BLaER1 (cell line): ENCODE measurements at regions not wholly inside any gene's neighbourhood (a gene's known extent, or its start where the extent isn't known, plus 50 kb on each side); places are given as distances from the start of the nearest gene placed in this dataset.
"Not testable (repeated sequence)": the region's sequence is repeated elsewhere in the genome, so short reads cannot be mapped to it uniquely, and the experiment has no call there.

Experiments
- H3K27ac ChIP-seq: shearing (Covaris generic); formaldehyde crosslinking; 2 replicates; pipeline ENCODE4 v1.8.1; 2022
- H3K27me3 ChIP-seq: shearing (Covaris generic); formaldehyde crosslinking; 2 replicates; pipeline ENCODE4 v1.8.1; 2022
- H3K36me3 ChIP-seq: shearing (Covaris generic); formaldehyde crosslinking; 2 replicates; pipeline ENCODE4 v1.8.1; 2022
- H3K4me1 ChIP-seq: shearing (Covaris generic); formaldehyde crosslinking; 2 replicates; pipeline ENCODE4 v1.8.1; 2022
- H3K4me2 ChIP-seq: shearing (Covaris generic); formaldehyde crosslinking; 2 replicates; pipeline ENCODE4 v1.8.1; 2022
- H3K4me3 ChIP-seq: shearing (Covaris generic); formaldehyde crosslinking; 2 replicates; pipeline ENCODE4 v1.8.1; 2022
- H3K9ac ChIP-seq: shearing (Covaris generic); formaldehyde crosslinking; 2 replicates; pipeline ENCODE4 v1.8.1; 2022
- H3K9me3 ChIP-seq: shearing (Covaris generic); formaldehyde crosslinking; 2 replicates; pipeline ENCODE4 v1.8.1; 2022
- H4K20me1 ChIP-seq: shearing (Covaris generic); formaldehyde crosslinking; 2 replicates; pipeline ENCODE4 v1.8.1; 2022
- Cebpa-rat ChIP-seq: shearing (Covaris generic); IDR thresholded peaks from 2 replicates; pipeline ENCODE4 v1.8.1; 2022

DNA sequence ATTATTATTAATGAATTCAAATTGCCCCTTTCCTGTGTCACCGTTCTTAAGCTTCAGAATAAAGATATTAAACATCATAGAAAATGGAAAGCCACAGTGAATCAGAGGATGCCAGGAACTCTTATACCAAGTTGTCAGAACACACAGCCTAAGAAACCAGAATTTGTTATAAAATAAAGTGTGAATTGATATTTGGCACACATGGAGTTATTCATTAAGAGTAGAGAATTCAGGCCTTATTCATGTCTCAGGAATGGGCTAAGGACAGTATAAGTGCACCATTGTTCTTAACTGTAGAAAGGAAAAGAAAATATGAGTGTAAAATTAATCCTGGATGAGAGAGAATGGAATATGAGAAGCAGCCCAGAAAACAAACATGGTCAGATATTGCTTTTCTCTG lies 86.7 kb upstream of the ATP8B1 start:
- Histone ChIP-seq H3K27me3 (no peaks in the 10 kb centered on the region), H3K4me2 (no peak overlapping the region), H3K9ac (no peak overlapping the region), H3K4me3 (no peak overlapping the region), H3K36me3 (no peaks in the 10 kb centered on the region), H3K9me3 (peaks cover 39% of the 10 kb centered on the region), H3K27ac (no peak overlapping the region), H4K20me1 (no peaks in the 10 kb centered on the region), H3K4me1 (no peaks in the 10 kb centered on the region)
- no peak for TF ChIP-seq Cebpa-rat

DNA sequence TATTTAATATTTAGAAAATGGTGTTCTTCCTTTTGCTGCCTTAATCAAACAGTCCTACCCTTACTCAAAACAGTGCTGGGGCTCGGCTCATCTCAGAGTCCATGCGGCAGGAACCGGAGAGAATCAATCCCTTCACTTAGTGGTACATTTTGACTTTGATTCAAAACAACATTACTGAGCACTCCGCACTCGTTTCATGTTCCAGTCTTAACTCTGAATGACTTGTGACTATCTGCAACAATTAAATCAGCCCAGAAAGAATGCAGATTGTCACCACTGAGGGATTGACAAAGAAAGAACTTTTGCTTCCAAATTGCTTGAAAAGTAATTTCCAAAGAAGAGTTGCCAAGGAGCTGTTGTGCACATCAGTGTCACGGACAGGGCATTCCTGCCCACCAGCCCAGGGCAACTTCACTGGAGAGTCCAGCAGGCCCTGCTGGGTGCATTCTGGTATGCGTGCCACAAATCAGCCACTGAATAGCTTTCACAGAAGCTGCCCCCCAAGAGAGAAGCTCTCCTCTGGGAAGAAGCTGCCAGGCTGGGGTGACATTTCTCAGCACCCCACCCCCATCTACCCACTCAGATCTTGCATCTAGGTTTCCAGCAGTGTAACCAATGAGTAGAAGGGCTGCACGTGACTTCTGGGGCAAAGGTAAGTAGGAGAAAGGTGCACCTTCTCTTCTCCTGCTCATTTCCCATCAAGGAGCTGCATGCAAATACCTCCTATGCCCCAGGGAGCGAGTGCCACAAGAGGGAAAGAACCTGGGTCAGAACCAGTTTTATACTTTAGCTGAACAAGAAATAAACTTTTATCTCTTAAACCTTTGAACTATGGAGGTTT lies 84.6 kb upstream of the ATP8B1 start:
- Histone ChIP-seq H3K4me3 (no peak overlapping the region), H4K20me1 (no peaks in the 10 kb centered on the region), H3K9me3 (peaks cover 39% of the 10 kb centered on the region), H3K4me2 (no peak overlapping the region), H3K9ac (no peak overlapping the region), H3K4me1 (no peaks in the 10 kb centered on the region), H3K36me3 (no peaks in the 10 kb centered on the region), H3K27ac (no peak overlapping the region), H3K27me3 (no peaks in the 10 kb centered on the region)
- TF ChIP-seq Cebpa-rat, result no peak

DNA sequence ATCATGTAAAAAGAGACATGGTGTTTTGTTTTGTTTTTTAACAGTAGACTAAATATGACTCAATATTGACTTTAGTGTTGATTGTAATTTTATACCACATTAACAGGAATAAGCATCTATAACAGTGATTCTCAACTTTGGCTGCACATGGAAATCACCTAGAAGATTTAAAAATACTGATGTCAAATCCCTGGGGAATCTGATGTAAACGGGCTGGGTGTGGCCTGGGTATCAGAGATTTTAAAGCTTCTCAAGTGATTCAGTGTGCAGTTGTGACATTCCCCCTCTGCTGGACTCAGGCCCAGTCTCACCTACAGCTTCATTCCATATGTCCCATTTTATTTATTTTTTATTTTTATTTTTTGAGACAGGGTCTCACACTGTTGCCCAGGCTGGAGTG lies 82.8 kb upstream of the ATP8B1 start:
- Histone ChIP-seq H3K36me3 (no peaks in the 10 kb centered on the region), H4K20me1 (no peaks in the 10 kb centered on the region), H3K9ac (no peak overlapping the region), H3K4me3 (no peak overlapping the region), H3K4me2 (no peak overlapping the region), H3K4me1 (no peaks in the 10 kb centered on the region), H3K27ac (no peak overlapping the region), H3K9me3 (peaks cover 35% of the 10 kb centered on the region), H3K27me3 (no peaks in the 10 kb centered on the region)
- no peak for TF ChIP-seq Cebpa-rat

DNA sequence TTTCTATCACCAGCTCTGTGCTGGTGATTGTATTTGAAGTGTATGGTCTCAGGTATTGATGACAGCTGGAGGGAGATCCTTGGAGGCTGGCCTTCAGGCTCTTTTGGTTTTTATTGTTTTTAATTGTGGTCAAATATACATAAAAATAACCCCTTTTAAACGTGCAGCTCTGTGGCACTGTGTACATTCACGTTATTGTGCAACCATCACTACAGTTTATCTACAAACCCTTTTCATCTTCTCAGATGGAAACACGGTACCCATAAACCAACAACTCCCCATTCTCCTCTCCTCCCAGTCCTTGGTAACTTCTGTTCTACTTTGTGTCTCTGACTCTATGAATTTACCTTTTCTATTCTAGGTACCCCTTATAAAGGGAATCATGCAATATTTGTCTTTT lies 79.3 kb upstream of the ATP8B1 start:
- H3K9me3 ChIP-seq, result peaks cover 27% of the 10 kb centered on the region

DNA sequence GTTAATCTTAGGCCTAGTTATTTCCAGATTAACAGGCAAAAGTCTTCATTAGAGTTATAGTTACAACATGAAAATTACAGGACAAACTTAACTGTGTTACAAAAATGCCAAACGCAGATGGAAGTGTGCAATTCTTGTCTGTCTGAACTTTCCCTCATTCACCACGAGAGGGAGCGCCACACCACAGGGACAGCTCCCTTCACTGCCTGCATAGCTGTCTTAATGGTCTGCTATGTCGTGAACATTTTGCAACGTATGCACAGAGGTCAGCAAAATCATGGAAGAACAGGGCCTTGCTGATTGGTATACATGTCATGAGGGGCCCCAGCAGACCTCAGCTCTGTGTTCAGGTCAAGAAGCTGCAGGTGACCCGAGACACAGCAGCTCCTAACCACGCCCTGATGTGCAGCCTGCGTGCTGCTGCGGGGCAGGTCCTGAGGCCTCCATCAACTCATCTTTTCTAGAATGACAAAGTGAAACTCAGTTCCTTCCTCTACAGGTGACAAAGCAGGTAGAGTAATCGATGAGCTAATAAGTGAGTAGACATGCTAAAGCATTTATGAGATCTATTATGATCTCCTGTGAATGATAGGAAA lies 78.8 kb upstream of the ATP8B1 start:
- H3K27me3 ChIP-seq, result no peaks in the 10 kb centered on the region
- H3K9me3 ChIP-seq, result peaks cover 25% of the 10 kb centered on the region
- no peaks in the 10 kb centered on the region for H3K4me1 ChIP-seq
- no peak for TF ChIP-seq Cebpa-rat
- no peak overlapping the region for H3K27ac ChIP-seq
- no peaks in the 10 kb centered on the region for H3K36me3 ChIP-seq
- H4K20me1 ChIP-seq, result no peaks in the 10 kb centered on the region
- H3K4me3 ChIP-seq, result no peak overlapping the region
- no peak overlapping the region for H3K4me2 ChIP-seq
- no peak overlapping the region for H3K9ac ChIP-seq

More for the DNA sequence above, 79.3 kb upstream of the ATP8B1 start:
- no peak overlapping the region for H3K27ac ChIP-seq
- TF ChIP-seq Cebpa-rat, result no peak
- H3K9ac ChIP-seq, result no peak overlapping the region
- no peaks in the 10 kb centered on the region for H4K20me1 ChIP-seq
- no peaks in the 10 kb centered on the region for H3K36me3 ChIP-seq
- no peaks in the 10 kb centered on the region for H3K4me1 ChIP-seq
- no peak overlapping the region for H3K4me2 ChIP-seq
- no peaks in the 10 kb centered on the region for H3K27me3 ChIP-seq
- no peak overlapping the region for H3K4me3 ChIP-seq

DNA sequence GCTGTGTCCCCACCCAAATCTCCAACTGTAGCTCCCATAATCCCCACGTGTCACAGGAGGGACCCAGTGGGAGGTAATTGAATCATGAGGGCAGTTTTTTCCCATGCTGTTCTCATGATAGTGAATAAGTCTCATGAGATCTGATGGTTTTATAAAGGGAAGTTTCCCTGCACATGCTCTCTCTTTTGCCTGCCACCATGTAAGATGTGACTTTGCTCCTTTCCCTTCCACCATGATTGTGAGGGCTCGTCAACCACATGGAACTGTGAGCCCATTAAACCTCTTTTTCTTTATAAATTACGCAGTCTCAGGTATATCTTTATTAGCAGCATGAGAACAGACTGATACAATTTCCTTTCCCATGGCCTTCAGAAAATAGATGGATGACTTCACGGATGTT lies 76.8 kb upstream of the ATP8B1 start:
- peaks cover 25% of the 10 kb centered on the region for H3K9me3 ChIP-seq
- not testable (repeated sequence) for H3K36me3 ChIP-seq, H3K4me3 ChIP-seq, H3K4me1 ChIP-seq, H4K20me1 ChIP-seq, H3K9ac ChIP-seq, H3K27me3 ChIP-seq, H3K4me2 ChIP-seq, H3K27ac ChIP-seq

DNA sequence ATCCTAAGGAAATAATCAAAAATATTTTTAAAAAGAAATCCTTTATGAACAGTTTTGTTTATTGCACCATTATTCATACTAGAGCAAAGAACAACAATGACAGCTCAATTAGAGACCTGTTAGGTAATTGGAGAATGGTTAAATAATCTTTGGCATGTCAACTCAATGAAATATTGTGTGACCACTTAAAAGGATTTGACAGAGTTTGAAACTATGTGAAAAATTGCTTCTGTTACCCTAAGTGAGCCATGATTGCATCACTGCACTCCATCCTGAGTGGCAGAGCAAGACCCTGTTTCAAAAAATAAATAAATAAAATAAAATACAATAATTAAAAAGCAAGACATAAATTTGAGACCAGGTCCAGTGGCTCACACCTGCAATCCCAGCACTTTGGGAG lies 66.1 kb upstream of the ATP8B1 start:
- Histone ChIP-seq H3K4me2 (no peak overlapping the region), H3K4me1 (no peaks in the 10 kb centered on the region), H3K27ac (no peak overlapping the region), H3K36me3 (no peaks in the 10 kb centered on the region), H3K9me3 (peaks cover 24% of the 10 kb centered on the region), H3K4me3 (no peak overlapping the region), H3K27me3 (no peaks in the 10 kb centered on the region), H4K20me1 (no peaks in the 10 kb centered on the region), H3K9ac (no peak overlapping the region)
- no peak for TF ChIP-seq Cebpa-rat

DNA sequence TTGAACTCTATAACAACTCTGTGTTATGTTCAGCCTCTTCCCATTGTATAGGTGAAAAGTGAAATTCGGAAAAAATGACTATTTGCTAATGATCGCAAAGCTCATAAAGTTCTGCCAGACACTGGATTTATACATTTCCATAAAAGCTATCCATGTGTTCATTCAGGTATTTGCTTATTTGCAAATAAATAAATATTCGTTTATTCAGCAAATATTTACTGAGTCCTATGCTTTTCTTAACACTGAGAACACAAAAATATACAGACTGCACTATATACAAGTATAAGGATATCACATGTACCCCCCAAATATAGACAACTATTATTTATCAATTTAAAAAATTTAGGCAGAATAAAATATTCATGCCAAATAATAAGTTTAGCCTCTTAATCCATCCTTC lies 63.2 kb upstream of the ATP8B1 start:
- Histone ChIP-seq H3K4me1 (no peaks in the 10 kb centered on the region), H3K4me2 (no peak overlapping the region), H3K4me3 (no peak overlapping the region), H3K9ac (no peak overlapping the region), H3K27ac (no peak overlapping the region), H3K9me3 (peaks cover 7% of the 10 kb centered on the region), H4K20me1 (no peaks in the 10 kb centered on the region), H3K27me3 (no peaks in the 10 kb centered on the region), H3K36me3 (no peaks in the 10 kb centered on the region)
- TF ChIP-seq Cebpa-rat, result no peak

DNA sequence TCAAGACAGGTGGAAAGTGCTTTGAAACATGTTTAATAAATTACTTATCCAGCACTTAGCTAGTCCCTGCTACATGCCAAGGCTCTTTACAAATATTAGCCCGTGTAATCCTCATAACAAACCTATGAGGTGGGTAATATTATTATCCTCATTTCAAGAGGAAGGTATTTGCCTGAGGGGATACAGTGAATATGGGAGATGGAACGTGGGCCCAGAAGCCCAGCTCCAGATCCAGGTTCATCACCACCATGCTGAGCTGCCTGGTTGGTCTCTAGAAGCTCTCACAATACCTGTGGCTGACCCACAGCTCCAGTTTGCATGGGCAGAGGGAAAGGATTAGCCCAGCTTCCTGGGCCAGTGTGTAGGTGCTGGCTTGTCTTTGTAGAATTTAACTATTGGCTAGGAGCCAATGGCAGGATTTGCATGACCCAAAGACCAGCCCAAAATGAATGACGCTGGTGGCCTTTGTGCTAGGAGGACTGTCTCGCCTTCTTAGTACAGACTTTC lies 61.6 kb upstream of the ATP8B1 start:
- Histone ChIP-seq H3K27ac (no peak overlapping the region), H3K9me3 (no peaks in the 10 kb centered on the region)

DNA sequence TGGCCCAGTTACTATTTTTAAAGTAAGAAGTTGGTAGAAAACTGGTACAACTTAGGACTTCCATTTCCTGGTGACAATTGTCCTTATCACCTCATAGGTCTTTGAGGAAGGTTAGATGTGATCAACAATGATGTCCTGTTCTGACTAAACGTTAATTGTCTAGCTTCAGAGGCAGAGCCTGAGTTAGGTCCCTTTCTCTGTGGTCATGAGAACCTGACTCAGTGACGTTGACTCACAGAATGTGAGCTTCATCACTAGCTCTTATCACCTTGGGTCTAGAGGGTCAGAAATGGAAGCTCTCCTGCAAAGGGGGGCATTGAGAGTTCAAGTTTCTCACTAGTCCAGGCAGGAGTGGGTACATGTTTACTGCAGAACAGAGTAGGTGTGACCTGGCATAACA lies 60.6 kb upstream of the ATP8B1 start:
- no peaks in the 10 kb centered on the region for H4K20me1 ChIP-seq
- no peak for TF ChIP-seq Cebpa-rat

More for the DNA sequence above, 61.6 kb upstream of the ATP8B1 start:
- H3K4me3 ChIP-seq, result no peak overlapping the region
- no peaks in the 10 kb centered on the region for H4K20me1 ChIP-seq
- TF ChIP-seq Cebpa-rat, result no peak
- H3K4me1 ChIP-seq, result no peaks in the 10 kb centered on the region
- H3K4me2 ChIP-seq, result no peak overlapping the region
- H3K9ac ChIP-seq, result no peak overlapping the region
- no peaks in the 10 kb centered on the region for H3K27me3 ChIP-seq
- H3K36me3 ChIP-seq, result no peaks in the 10 kb centered on the region

More for the DNA sequence above, 60.6 kb upstream of the ATP8B1 start:
- no peaks in the 10 kb centered on the region for H3K36me3 ChIP-seq
- H3K4me2 ChIP-seq, result no peak overlapping the region
- H3K27me3 ChIP-seq, result no peaks in the 10 kb centered on the region
- H3K27ac ChIP-seq, result no peak overlapping the region
- H3K9me3 ChIP-seq, result no peaks in the 10 kb centered on the region
- H3K9ac ChIP-seq, result no peak overlapping the region
- H3K4me1 ChIP-seq, result 0 out of 2 replicates have a peak, but pooled peaks cover 1% of the 10 kb centered on the region
- H3K4me3 ChIP-seq, result no peak overlapping the region
